ENCODE measurements at regions not wholly inside any gene's neighbourhood (a gene's known extent, or its start where the extent isn't known, plus 50 kb on each side); places are given as distances from the start of the nearest gene placed in this dataset.

- DNase-seq (ENCODE audit: low read depth), result no peak
These were observed 169.4 kb downstream of the FOXL1 start for GRCh38 chr16:86747761-86748160.

- DNase-seq (ENCODE audit: low read depth), result no peak
These were observed 170.3 kb downstream of the FOXL1 start for GRCh38 chr16:86748652-86749051.

GRCh38 chr16:86751076-86752030 lies 173.0 kb downstream of the FOXL1 start:
- no peak for DNase-seq (ENCODE audit: low read depth)

- DNase-seq (ENCODE audit: low read depth), result no peak
These were observed 174.3 kb downstream of the FOXL1 start for GRCh38 chr16:86752582-86753175.

GRCh38 chr16:86753399-86753798 lies 175.1 kb downstream of the FOXL1 start:
- DNase-seq (ENCODE audit: low read depth), result no peak

- DNase-seq (ENCODE audit: low read depth), result no peak
These were observed 177.2 kb downstream of the FOXL1 start for GRCh38 chr16:86755571-86756006.

GRCh38 chr16:86756882-86757703 lies 178.7 kb downstream of the FOXL1 start:
- no peak for DNase-seq (ENCODE audit: low read depth)

GRCh38 chr16:86757704-86758040 lies 179.3 kb downstream of the FOXL1 start:
- no peak for DNase-seq (ENCODE audit: low read depth)

GRCh38 chr16:86758932-86759331 lies 180.6 kb downstream of the FOXL1 start:
- no peak for DNase-seq (ENCODE audit: low read depth)

GRCh38 chr16:86761111-86762031 lies 183.0 kb downstream of the FOXL1 start:
- peak; percentile 27 for DNase-seq (ENCODE audit: low read depth)

- no peak for DNase-seq (ENCODE audit: low read depth)
These were observed 183.7 kb downstream of the FOXL1 start for GRCh38 chr16:86762095-86762494.

GRCh38 chr16:86763819-86764218 lies 185.5 kb downstream of the FOXL1 start:
- DNase-seq (ENCODE audit: low read depth), result no peak

GRCh38 chr16:86764551-86764950 lies 186.2 kb downstream of the FOXL1 start:
- no peak for DNase-seq (ENCODE audit: low read depth)

GRCh38 chr16:86765389-86766026 lies 187.2 kb downstream of the FOXL1 start:
- DNase-seq (ENCODE audit: low read depth), result no peak

- DNase-seq (ENCODE audit: low read depth), result no peak
These were observed 188.4 kb downstream of the FOXL1 start for GRCh38 chr16:86766700-86767099.

GRCh38 chr16:86768228-86768791 lies 190.0 kb downstream of the FOXL1 start:
- DNase-seq (ENCODE audit: low read depth), result no peak

- DNase-seq (ENCODE audit: low read depth), result no peak
These were observed 190.7 kb downstream of the FOXL1 start for GRCh38 chr16:86768999-86769398.

GRCh38 chr16:86771506-86772460 lies 193.4 kb downstream of the FOXL1 start:
- DNase-seq (ENCODE audit: low read depth), result no peak

GRCh38 chr16:86772671-86773353 lies 194.5 kb downstream of the FOXL1 start:
- no peak for DNase-seq (ENCODE audit: low read depth)
